HPDE6-E6E7 (cell line): ENCODE measurements at regions not wholly inside any gene's neighbourhood (a gene's known extent, or its start where the extent isn't known, plus 50 kb on each side); places are given as distances from the start of the nearest gene placed in this dataset.

Experiments
- DNase-seq: peaks from one replicate; pipeline ENCODE4 v3.0.0; 2011; ENCODE audit warnings: missing footprints; ENCODE audit errors: extremely low spot score

DNA sequence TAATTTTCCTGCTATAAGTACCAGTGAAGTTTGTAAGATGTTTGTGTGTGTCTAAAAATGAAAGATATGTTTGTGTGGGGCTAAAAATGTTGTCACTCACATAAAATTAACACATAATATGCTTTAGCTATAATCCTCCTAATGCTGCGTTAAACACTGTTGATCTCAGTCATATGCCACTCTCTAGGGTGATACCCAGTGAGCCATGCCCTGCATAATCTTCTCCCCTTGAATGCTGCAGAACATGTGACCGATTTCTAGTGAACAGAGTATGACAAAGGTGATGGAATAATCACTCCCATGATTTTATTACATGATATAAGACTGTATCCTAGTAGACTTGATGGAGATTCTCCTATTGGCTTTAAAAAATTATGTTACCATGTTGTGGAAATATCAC, 119.1 kb upstream of the EPHA5 start:
- no peak for DNase-seq

- no peak for DNase-seq
Observed at GRCh38 chr4:65777270-65777669, 107.0 kb upstream of the EPHA5 start.

GRCh38 chr4:65773636-65774035, 103.3 kb upstream of the EPHA5 start:
- DNase-seq, result no peak

DNA sequence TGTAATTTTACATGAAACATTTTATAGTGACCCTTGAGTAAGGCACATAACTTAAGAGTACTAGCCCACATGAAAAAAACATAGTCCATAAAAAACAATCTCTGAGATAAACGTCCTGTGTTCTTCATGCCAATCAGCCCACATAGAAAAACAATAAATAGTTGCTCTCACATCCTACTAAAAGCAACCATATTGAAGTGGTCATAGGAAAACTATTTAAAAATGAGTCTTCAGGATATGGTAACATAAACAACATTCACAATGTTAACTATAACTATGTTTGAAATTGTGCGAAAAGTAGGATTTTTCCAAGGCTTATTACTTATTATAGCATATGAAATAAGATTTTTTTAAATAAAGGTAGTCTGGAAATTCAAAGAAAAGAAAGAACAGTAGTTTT, 77.1 kb upstream of the EPHA5 start:
- no peak for DNase-seq

GRCh38 chr4:65738134-65738533, 67.8 kb upstream of the EPHA5 start:
- no peak for DNase-seq

DNA sequence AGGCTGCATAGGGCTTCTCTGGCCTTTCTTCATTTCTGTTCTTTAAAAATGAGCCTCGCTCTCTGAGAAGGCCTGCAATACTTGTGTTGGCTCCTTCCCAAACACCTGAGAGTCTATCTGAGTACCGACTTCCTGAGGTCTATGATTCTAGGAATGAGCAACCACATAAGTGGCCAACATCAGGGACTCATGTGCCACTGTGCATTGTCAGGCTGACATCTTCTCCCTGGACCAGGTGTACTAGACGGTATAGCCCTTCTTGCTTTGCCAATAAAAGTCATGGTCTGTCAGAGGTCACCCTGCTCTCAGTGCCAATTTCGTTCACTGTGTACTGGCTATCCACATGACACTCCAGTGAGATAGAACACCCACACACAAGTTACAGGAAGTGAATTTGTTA, 67.4 kb upstream of the EPHA5 start:
- DNase-seq, result no peak

GRCh38 chr4:65724973-65725372, 54.7 kb upstream of the EPHA5 start:
- DNase-seq, result no peak
